ELR (cell line): ENCODE measurements at regions not wholly inside any gene's neighbourhood (a gene's known extent, or its start where the extent isn't known, plus 50 kb on each side); places are given as distances from the start of the nearest gene placed in this dataset.
"Not testable (repeated sequence)": the region's sequence is repeated elsewhere in the genome, so short reads cannot be mapped to it uniquely, and the experiment has no call there.

Experiments
- DNase-seq: peaks from one replicate; pipeline ENCODE4 v3.0.0-alpha.2; 2015; ENCODE audit warnings: low read depth

GRCh38 chr3:187795207-187795960, 50.1 kb upstream of the BCL6 start:
- no peak for DNase-seq

GRCh38 chr3:187798126-187798525, 52.9 kb upstream of the BCL6 start:
- no peak for DNase-seq

GRCh38 chr3:187798531-187799530, 53.6 kb upstream of the BCL6 start:
- no peak for DNase-seq

- DNase-seq = no peak
Observed at GRCh38 chr3:187799942-187800641, 54.8 kb upstream of the BCL6 start.

- no peak for DNase-seq
Observed at GRCh38 chr3:187801152-187801551, 55.9 kb upstream of the BCL6 start.

- DNase-seq = no peak
Observed at GRCh38 chr3:187802203-187802927, 57.1 kb upstream of the BCL6 start.

- DNase-seq = no peak
Observed at GRCh38 chr3:187802928-187803259, 57.6 kb upstream of the BCL6 start.

- no peak for DNase-seq
Observed at GRCh38 chr3:187804120-187804744, 59.0 kb upstream of the BCL6 start.

- no peak for DNase-seq
Observed at GRCh38 chr3:187804745-187805121, 59.5 kb upstream of the BCL6 start.

- no peak for DNase-seq
Observed at GRCh38 chr3:187805774-187806173, 60.5 kb upstream of the BCL6 start.

- DNase-seq = peak; percentile 72
Observed at GRCh38 chr3:187807086-187807862, 62.0 kb upstream of the BCL6 start.

- no peak for DNase-seq
Observed at GRCh38 chr3:187808527-187808895, 63.2 kb upstream of the BCL6 start.

GRCh38 chr3:187809612-187809991, 64.3 kb upstream of the BCL6 start:
- no peak for DNase-seq

GRCh38 chr3:187810021-187810446, 64.8 kb upstream of the BCL6 start:
- DNase-seq = no peak

- DNase-seq = peak; percentile 72
Observed at GRCh38 chr3:187811585-187812250, 66.5 kb upstream of the BCL6 start.

- DNase-seq = no peak
Observed at GRCh38 chr3:187812496-187812895, 67.2 kb upstream of the BCL6 start.

GRCh38 chr3:187813198-187813597, 67.9 kb upstream of the BCL6 start:
- no peak for DNase-seq

- not testable (repeated sequence) for DNase-seq
Observed at GRCh38 chr3:187817766-187818165, 72.5 kb upstream of the BCL6 start.

GRCh38 chr3:187821616-187822317, 76.5 kb upstream of the BCL6 start:
- peak; percentile 43 for DNase-seq
